ENCODE measurements at regions not wholly inside any gene's neighbourhood (a gene's known extent, or its start where the extent isn't known, plus 50 kb on each side); places are given as distances from the start of the nearest gene placed in this dataset.

DNA sequence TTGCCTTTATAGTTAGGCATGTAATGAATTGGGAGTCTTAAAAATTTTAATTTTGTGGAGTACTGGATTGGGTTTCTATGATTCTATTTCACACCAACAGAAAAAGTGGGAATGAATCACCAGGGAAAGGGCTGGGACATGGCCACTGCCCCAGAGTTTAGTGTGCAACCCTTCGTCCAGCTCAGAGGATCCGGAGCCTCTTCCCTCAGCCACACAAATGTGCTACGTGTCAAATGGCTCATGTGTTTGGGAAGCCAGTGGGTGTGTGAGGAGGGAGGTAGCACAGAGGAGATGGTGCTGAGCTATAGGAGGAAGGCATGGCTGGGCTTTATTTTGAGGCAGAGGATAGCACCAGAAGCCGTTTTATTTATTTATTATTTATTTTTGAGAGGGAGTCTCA is 247.3 kb downstream of the SIPA1L2 start:
- H3K9me3 ChIP-seq (ENCODE audit: low read length), result no peaks in the 10 kb centered on the region
- no peak overlapping the region for H2AFZ ChIP-seq (ENCODE audit: low read depth, low read length)
- no peaks in the 10 kb centered on the region for H3F3A ChIP-seq (ENCODE audit: insufficient read depth, low read length, poor library complexity, severe bottlenecking)
- no peaks in the 10 kb centered on the region for H4K20me1 ChIP-seq (ENCODE audit: insufficient read depth)
- H3K9me2 ChIP-seq (ENCODE audit: insufficient read depth, low read length), result no peaks in the 10 kb centered on the region
- no peak overlapping the region for H3K4me3 ChIP-seq (ENCODE audit: low read length)
- TF ChIP-seq, protein P1, sequence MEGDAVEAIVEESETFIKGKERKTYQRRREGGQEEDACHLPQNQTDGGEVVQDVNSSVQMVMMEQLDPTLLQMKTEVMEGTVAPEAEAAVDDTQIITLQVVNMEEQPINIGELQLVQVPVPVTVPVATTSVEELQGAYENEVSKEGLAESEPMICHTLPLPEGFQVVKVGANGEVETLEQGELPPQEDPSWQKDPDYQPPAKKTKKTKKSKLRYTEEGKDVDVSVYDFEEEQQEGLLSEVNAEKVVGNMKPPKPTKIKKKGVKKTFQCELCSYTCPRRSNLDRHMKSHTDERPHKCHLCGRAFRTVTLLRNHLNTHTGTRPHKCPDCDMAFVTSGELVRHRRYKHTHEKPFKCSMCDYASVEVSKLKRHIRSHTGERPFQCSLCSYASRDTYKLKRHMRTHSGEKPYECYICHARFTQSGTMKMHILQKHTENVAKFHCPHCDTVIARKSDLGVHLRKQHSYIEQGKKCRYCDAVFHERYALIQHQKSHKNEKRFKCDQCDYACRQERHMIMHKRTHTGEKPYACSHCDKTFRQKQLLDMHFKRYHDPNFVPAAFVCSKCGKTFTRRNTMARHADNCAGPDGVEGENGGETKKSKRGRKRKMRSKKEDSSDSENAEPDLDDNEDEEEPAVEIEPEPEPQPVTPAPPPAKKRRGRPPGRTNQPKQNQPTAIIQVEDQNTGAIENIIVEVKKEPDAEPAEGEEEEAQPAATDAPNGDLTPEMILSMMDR (IDR thresholded peaks at IDR 0.05; ENCODE audit: poor library complexity, severe bottlenecking), result no peak
- TF ChIP-seq RAD21 (conservative IDR thresholded peaks at IDR 0.05) (no peak), SMC3 (conservative IDR thresholded peaks at IDR 0.05; ENCODE audit: poor library complexity) (no peak), TAF1 (IDR thresholded peaks at IDR 0.05; ENCODE audit: low read depth) (no peak), EP300 (conservative IDR thresholded peaks at IDR 0.05; ENCODE audit: poor library complexity, severe bottlenecking) (no peak), MXI1 (conservative IDR thresholded peaks at IDR 0.05; ENCODE audit: poor library complexity, severe bottlenecking) (no peak), EZH2 (IDR thresholded peaks at IDR 0.05; ENCODE audit: borderline replicate concordance, insufficient read depth, low read length, poor library complexity, severe bottlenecking) (no peak), POLR2AphosphoS5 (IDR thresholded peaks at IDR 0.05) (no peak)
- TF ChIP-seq, protein P2, sequence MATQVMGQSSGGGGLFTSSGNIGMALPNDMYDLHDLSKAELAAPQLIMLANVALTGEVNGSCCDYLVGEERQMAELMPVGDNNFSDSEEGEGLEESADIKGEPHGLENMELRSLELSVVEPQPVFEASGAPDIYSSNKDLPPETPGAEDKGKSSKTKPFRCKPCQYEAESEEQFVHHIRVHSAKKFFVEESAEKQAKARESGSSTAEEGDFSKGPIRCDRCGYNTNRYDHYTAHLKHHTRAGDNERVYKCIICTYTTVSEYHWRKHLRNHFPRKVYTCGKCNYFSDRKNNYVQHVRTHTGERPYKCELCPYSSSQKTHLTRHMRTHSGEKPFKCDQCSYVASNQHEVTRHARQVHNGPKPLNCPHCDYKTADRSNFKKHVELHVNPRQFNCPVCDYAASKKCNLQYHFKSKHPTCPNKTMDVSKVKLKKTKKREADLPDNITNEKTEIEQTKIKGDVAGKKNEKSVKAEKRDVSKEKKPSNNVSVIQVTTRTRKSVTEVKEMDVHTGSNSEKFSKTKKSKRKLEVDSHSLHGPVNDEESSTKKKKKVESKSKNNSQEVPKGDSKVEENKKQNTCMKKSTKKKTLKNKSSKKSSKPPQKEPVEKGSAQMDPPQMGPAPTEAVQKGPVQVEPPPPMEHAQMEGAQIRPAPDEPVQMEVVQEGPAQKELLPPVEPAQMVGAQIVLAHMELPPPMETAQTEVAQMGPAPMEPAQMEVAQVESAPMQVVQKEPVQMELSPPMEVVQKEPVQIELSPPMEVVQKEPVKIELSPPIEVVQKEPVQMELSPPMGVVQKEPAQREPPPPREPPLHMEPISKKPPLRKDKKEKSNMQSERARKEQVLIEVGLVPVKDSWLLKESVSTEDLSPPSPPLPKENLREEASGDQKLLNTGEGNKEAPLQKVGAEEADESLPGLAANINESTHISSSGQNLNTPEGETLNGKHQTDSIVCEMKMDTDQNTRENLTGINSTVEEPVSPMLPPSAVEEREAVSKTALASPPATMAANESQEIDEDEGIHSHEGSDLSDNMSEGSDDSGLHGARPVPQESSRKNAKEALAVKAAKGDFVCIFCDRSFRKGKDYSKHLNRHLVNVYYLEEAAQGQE (IDR thresholded peaks at IDR 0.05; ENCODE audit: borderline replicate concordance), result no peak
- H3K4me2 ChIP-seq (ENCODE audit: low read length), result no peak overlapping the region
- no peaks in the 10 kb centered on the region for H3K79me2 ChIP-seq (replicated peaks; ENCODE audit: insufficient read depth, low read length)
- H3K36me3 ChIP-seq (ENCODE audit: insufficient read depth, low read length), result no peaks in the 10 kb centered on the region
- H3K27ac ChIP-seq (ENCODE audit: low read length), result no peak overlapping the region
- H3K27me3 ChIP-seq (ENCODE audit: insufficient read depth, low read depth, low read length), result no peaks in the 10 kb centered on the region
- no peak overlapping the region for H3K9ac ChIP-seq (ENCODE audit: low read length)

DNA sequence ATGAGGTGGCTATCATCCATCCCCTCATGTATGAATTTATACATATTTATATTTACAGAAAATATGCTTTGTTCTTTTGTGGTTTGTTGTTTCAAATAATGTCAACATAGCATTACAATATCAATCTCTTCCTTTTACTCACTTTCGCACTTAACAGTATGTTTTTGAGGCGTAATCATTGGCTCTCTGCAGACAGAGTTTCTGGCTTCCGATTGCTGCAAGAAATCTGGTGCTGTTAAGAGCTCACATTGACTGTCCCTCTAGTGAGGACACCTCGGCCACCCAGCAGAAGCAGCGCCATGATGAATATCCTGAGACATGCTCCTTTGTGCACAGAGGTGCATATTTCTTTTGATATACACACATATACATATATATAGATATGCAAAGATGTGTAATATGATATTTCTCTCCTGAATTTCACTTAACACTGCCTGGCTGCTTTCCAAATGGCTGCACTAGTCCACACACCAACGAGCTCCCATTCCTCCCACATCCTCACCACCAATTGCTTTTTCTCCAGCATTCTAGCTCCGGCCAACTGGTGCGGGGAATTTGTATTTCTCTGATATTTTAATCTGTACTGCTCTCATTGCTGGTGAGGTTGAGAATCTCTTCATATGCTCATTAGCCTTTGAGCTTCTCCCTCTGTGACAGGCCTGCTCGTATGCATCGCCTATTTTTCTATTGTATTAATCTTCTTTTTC is 248.4 kb downstream of the SIPA1L2 start:
- Histone ChIP-seq H3K9ac (ENCODE audit: low read length) (no peak overlapping the region), H3K27me3 (ENCODE audit: insufficient read depth, low read depth, low read length) (no peaks in the 10 kb centered on the region), H4K20me1 (ENCODE audit: insufficient read depth) (no peaks in the 10 kb centered on the region), H3K4me3 (ENCODE audit: low read length) (no peak overlapping the region), H3K36me3 (ENCODE audit: insufficient read depth, low read length) (no peaks in the 10 kb centered on the region), H3K9me3 (ENCODE audit: low read length) (no peaks in the 10 kb centered on the region), H3K4me2 (ENCODE audit: low read length) (no peak overlapping the region), H3K27ac (ENCODE audit: low read length) (no peak overlapping the region), H3F3A (ENCODE audit: insufficient read depth, low read length, poor library complexity, severe bottlenecking) (no peaks in the 10 kb centered on the region), H2AFZ (ENCODE audit: low read depth, low read length) (no peak overlapping the region), H3K9me2 (ENCODE audit: insufficient read depth, low read length) (no peaks in the 10 kb centered on the region), H3K79me2 (replicated peaks; ENCODE audit: insufficient read depth, low read length) (no peaks in the 10 kb centered on the region)
- no peak for TF ChIP-seq RAD21 (conservative IDR thresholded peaks at IDR 0.05)
- TF ChIP-seq TAF1 (IDR thresholded peaks at IDR 0.05; ENCODE audit: low read depth), result no peak
- TF ChIP-seq POLR2AphosphoS5 (IDR thresholded peaks at IDR 0.05), result no peak
- no peak for TF ChIP-seq SMC3 (conservative IDR thresholded peaks at IDR 0.05; ENCODE audit: poor library complexity)
- no peak for TF ChIP-seq MXI1 (conservative IDR thresholded peaks at IDR 0.05; ENCODE audit: poor library complexity, severe bottlenecking)
- TF ChIP-seq, protein P1 (IDR thresholded peaks at IDR 0.05; ENCODE audit: poor library complexity, severe bottlenecking), result no peak
- no peak for TF ChIP-seq EZH2 (IDR thresholded peaks at IDR 0.05; ENCODE audit: borderline replicate concordance, insufficient read depth, low read length, poor library complexity, severe bottlenecking)
- TF ChIP-seq EP300 (conservative IDR thresholded peaks at IDR 0.05; ENCODE audit: poor library complexity, severe bottlenecking), result no peak
- TF ChIP-seq, protein P2 (IDR thresholded peaks at IDR 0.05; ENCODE audit: borderline replicate concordance), result no peak
